HG02885 (cell line): ENCODE measurements at regions not wholly inside any gene's neighbourhood (a gene's known extent, or its start where the extent isn't known, plus 50 kb on each side); places are given as distances from the start of the nearest gene placed in this dataset.
A peak's percentile ranks its signal among the peaks of the same experiment; 100 is the strongest.

Source experiments
- ATAC-seq: cut with Tn5 transposase; IDR thresholded peaks from one replicate; pipeline ENCODE4 v1.9.1; 2021; ENCODE audit warnings: mild to moderate bottlenecking; ENCODE audit not compliant: unreplicated experiment, poor library complexity

DNA sequence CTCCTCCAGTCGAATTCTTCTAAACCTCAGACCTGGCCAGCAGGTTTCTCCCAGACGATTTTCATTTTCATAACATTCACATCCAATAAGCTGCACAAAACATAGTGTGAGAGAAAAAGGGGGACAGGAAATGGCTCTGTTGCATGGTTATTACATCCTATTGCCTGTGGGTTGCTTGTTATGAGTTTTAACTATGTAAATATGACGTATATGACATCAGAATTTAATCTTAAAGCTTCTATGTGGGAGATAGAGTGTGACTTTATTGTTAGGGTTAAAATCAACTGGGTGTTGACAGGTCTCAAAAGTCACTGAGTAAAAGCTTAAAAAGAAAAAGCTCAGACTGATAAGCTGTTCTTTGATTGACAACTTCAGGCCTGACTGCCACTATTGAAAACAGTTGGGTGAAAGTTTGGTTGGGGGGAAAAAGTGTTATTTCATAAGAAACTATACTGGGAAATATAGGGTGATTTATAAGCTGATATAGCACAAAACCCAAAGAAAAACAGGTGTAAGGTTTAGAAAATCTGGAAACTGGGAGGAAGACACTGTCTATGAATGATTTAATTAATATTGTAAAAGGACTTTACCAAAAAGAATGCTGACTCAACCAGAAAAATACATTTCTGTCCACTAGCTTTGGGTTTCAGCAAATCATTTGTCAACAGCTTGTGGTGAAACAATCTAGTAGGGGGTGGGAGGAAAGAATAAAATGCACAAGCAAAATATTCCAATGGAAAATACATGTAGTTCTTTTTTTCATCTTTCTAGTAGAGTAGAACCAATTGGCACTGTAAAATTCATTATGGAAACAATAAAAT, 134.1 kb upstream of the CEP162 start:
- no peak for ATAC-seq

- no peak for ATAC-seq
These were observed 132.6 kb upstream of the CEP162 start for GRCh38 chr6:84360039-84360438.

DNA sequence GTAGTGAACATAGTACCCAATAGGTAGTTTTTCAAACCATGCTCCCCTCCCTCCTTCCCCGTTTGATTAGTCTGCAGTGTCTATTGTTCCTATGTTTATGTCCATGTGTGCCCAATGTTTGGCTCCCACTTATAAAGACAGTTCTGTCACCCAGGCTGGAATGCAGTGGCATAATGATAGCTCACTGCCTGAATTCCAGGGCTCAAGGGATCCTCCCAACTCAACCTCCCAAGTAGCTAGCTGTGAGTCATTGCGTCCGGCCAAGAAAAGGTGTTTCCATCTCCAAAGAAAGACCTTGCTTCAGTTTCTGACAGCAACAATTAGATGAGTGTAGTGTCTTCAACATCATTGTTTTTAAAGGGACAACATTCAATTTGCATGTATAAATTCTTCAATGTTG, 131.1 kb upstream of the CEP162 start:
- ATAC-seq = no peak

DNA sequence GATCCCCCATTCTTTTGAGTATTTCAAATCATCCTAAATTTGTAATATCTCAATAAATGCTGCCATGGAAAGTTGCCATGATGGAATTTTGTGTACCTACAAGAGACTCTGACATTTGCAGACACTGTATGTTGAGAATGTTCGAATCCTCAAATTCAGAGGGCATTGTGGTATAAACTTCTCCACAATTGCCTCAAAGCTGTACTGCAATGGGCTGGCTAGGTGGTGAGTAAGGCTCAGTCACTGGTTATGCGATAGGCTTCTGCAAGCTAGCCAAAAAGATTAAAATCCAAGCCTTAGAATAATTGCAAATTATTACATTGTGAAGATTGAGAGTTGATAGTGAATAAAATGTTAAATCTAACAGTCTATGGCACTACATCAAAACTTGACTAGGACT, 130.2 kb upstream of the CEP162 start:
- no peak for ATAC-seq

- ATAC-seq = no peak
These were observed 129.5 kb upstream of the CEP162 start for GRCh38 chr6:84356907-84357306.

- ATAC-seq = no peak
These were observed 126.3 kb upstream of the CEP162 start for GRCh38 chr6:84353459-84354423.

- no peak for ATAC-seq
These were observed 123.0 kb upstream of the CEP162 start for GRCh38 chr6:84350397-84350796.

DNA sequence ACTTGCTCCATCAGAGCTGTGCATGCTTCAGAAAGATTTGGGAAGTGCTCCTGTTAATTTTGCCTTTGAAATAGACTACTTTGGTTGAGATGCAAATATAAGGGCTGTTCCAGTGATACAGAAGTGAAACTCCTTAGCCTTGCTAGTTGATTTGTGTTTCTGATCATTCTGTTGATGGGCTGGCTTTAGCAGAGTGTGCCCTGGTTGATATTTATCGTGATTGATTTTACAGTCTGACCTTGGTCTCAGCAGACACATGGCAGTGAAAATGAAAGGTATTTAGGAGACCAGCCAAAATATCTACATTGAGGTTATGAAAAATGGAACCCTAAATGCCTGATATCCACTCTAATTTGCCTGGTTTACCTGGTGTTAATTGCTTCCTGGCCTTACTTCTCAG, 122.1 kb upstream of the CEP162 start:
- ATAC-seq = no peak

GRCh38 chr6:84348801-84349200, 121.4 kb upstream of the CEP162 start:
- ATAC-seq = no peak

- no peak for ATAC-seq
These were observed 118.9 kb upstream of the CEP162 start for GRCh38 chr6:84346372-84346771.

- ATAC-seq = no peak
These were observed 116.6 kb upstream of the CEP162 start for GRCh38 chr6:84344005-84344404.

GRCh38 chr6:84340422-84340821, 113.0 kb upstream of the CEP162 start:
- ATAC-seq = no peak

DNA sequence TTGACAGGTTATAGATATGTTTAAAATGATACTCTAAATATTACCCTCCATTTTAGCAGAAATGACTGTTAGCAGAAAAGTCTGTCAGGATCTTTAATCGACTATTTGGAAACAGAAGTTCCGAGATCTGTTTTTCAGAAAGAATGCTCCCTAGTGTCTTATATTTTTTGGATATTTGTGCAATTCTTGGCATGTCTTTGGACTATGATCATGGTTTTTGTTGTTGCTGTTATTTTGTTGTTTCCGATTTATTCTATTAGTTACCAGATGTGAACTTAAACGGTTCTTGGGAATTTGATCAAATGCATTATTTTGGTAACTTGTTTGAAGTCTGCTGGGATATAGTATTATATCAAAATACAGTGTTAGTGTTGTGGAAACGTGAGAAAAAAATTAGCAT, 106.4 kb upstream of the CEP162 start:
- no peak for ATAC-seq

DNA sequence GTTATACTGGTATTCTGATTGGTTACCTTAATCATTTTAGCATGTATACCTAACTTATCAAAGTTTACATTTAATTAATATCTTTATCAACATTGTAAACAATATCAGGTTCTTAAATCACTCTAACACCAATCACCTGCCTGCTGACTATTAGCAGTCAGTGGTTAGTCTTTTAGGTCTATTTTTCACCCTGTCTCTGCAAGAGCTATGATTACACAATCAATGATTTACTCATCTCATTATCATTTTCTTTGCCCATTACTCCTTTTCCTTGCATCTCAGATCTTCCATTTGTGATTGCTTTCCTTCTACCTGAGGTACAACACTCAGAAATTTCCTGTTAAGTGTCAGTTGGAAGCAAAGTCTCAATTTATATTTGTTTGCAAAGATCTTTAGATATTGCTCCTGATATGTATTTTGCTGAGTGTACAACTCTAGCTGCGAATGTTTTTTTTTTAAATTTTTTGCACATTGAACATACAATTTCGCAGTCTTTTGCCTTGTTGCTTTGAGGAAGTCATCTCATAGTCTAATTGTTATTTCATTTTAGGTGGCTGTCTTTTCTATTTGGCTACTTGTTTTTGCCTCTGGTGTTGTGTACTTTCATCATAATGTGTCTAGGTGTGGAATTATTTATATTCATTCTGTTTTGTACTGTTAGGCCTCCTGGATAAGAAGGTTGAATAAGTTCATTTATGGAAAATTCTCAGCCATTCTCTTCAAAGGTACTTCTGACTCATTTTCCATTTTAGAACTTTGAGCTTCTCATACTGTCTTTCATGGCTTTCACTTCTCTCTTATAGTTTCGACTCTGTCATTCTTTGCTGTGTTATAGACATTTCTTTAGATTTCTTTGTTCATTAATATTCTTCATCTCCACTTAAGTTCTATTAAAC, 104.9 kb upstream of the CEP162 start:
- peak; percentile 99 for ATAC-seq

DNA sequence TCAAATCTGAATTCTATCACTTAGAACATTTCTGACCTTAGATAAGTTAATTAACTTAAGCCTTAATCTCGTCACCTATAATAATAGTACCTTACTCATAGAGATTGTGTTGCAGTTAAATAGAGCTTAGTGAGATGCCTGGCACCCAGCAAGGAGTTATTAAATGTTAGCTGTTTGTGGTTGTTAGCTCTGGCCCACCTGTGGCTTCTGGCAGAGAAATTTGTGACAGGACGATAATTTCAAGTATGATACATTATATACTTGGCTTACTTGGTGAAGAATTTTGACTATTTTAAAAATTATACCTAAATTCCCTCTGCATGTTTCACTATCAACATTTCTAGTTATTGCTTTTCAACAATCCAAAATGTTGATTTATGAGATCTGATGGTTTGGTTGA, 102.9 kb upstream of the CEP162 start:
- ATAC-seq = no peak

GRCh38 chr6:84329516-84329915, 102.1 kb upstream of the CEP162 start:
- ATAC-seq = no peak

DNA sequence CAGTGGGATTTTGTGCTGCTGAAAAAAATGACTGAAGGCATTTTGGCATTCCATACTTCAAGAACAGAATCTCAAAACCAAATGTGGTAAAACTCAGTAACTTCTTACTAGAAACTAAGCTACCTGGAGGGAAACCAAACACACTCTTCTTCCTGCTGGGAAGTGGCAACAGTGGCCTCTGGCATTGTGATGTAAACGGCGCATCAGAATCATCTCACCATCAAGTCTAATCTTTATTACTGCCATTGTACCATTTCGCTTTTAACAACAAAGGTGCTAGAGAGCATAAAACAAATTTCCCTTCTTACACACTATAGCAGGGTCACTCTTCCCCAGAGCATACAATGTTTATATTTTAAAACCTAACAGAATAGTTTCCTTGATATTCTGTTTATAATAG, 101.6 kb upstream of the CEP162 start:
- no peak for ATAC-seq

DNA sequence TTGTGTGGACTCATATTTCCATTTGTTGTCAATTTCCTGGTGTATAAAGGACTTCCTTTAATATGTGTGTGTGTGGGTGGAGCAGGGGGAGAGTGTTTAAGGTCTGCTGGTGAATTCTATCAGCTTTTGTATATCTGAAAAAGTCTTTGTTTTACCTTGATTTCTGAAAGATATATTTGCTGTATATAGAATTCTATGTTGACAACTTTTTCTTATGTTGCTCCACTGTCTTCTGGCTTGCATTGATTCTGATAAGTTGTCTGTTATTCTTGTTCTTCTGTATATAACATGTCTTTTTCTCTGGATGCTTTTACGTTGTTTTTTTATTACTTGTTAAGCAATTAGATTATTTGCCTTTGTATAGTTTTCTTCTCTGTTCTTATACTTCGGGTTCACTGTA, 90.0 kb upstream of the CEP162 start:
- no peak for ATAC-seq

GRCh38 chr6:84314377-84314898, 87.0 kb upstream of the CEP162 start:
- ATAC-seq = peak; percentile 72

DNA sequence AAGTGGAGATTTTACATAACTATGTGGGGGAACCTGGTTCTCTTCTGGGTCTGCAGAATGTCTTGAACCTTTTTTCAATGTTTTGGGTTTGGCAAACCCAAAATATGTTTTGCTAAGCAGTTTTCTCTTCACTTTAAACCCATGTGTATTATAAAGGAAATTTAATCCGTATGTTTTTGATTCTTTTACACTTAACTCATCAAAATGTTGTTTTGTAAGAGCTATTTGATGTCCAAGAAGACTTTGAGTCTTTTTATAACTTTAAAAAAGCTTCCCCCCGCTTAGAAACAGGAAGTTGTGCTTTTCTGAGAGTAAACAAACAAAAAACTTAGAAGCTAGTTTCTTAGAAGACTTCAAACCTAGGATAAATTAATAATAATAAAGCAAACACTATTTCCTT, 81.9 kb upstream of the CEP162 start:
- no peak for ATAC-seq
